ENCODE measurements at regions not wholly inside any gene's neighbourhood (a gene's known extent, or its start where the extent isn't known, plus 50 kb on each side); places are given as distances from the start of the nearest gene placed in this dataset.

DNA sequence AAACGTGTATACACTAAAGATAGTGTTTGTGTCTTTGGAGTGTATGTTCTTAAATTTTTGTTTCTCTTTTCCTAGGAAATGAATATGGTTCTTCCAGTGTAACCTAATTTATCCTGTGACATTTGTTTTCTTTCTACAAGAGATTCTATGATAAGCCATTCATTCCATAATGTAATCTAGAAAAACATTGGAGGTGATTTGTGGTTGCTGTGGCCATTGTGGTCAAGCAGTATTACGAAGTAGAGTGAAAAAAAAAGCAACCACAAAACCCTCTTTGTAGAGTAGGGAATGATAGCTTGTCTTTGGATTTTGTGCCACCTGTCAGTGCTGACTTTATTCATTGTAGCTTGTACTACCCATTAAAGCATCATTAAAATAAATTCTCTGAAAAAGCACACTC, 1209.6 kb downstream of the ZPLD1 start:
- DNase-seq (ENCODE audit: low read depth): no peak

DNA sequence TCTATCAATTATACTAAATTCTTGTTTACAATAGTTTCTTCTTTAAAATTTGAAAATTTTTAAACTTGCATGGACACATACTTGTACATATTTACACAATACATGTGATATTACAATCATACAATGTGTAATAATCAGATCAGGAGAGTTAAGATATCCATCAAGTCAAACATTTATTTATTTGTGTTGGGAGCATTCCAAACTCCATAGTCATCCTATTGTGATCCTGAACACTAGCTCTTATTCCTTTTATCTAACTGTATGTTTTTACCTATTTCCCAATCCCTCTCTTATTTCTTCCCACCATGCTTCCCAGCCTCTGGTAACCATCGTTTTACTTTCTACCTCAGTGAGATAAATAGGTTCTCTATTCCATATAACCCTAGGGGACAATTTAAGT, 1219.2 kb downstream of the ZPLD1 start:
- DNase-seq (ENCODE audit: low read depth): no peak

DNA sequence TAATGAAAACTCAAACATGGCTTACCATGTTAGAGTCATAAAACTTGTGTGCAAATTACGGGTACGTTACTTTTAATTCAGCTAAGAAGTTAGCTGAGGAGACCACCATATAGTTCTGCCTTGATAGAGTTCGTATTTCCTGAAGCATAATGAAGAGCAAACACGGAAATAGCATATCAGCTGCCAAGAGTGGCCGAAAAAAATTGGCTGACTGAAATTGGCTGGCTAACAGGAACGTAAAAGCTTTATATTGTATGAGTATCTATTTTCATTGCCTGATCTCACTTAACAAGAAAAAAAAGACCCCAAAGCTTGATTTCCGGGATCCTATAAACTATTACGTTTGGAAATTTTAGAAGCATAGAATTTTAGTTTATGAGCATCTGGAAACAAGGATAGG, 1222.9 kb downstream of the ZPLD1 start:
- no peak for DNase-seq (ENCODE audit: low read depth)

DNA sequence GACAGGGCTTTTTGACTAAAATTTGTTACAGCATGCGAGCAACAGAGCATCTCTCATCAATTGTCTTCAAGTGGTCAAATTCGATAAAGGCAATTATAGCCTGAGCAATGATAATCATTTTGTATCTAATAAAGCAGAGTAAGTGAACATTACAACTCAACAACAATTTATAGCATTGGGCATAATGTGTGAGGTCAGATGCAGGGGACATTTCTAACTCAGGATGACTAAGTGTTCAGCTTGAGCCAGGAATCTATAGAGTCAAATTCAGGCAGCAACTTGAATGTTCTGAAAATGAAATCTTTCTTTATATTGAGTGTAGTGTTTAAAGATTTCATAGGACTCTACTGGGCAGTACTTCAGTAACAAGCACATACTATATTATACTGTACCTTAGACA, 1226.0 kb downstream of the ZPLD1 start:
- no peak for DNase-seq (ENCODE audit: low read depth)

GRCh38 chr3:103662591-103662990, 1227.8 kb downstream of the ZPLD1 start:
- DNase-seq (ENCODE audit: low read depth): no peak

DNA sequence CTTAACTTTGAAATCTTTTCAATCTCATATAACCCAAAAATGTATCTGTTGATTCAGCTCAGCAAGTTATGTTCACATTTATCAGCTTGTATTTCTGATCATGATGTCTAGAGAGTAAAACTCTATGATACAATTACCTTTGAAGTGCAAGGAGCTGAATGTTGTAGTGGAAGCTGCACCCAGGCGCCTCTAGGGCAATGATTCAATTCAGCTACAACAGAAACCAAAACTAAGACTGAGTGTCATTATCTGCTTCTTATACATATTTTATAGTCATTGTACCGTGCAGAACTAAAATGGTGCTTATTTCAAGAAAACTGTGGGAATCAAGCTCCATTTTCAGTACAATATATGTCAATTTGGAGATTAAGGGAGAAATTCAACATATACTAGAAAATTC, 1237.5 kb downstream of the ZPLD1 start:
- no peak for DNase-seq (ENCODE audit: low read depth)

GRCh38 chr3:103684904-103685303, 1250.1 kb downstream of the ZPLD1 start:
- DNase-seq (ENCODE audit: low read depth): no peak

DNA sequence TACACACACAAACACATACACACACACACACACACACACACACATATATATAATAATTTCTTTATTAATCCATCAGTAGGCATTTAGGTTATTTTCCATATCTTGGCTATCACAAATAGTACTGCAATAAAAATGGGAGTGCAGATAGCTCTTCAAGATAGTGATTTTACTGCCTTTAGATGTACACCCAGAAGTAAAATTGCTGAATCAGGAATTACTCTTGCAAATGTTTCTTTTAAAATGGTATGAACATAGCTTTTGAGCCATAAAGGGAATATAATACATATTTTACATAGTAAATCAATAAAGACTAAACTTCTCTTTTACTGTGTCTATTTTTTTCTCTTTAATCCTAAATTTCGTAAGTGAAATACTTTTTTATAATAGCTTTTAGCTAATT, 1251.1 kb downstream of the ZPLD1 start:
- DNase-seq (ENCODE audit: low read depth): no peak

DNA sequence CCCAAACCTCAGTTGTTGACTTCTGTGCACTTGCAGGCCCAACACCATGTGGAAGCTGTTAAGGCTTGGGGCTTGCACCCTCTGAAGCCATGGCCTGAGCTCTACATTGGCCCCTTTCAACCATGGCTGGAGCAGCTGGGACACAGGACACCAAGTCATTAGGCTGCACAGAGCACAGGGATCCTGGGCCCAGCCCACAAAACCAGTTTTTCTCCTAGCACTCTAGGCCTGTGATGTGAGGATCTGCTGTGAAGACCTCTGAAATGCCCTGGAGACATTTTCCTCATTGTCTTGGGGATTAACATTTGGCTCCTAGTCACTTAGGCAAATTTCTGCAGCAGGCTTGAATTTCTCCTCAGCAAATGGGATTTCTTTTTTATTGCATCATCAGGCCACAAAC, 1255.7 kb downstream of the ZPLD1 start:
- no peak for DNase-seq (ENCODE audit: low read depth)

GRCh38 chr3:103693831-103694230, 1259.0 kb downstream of the ZPLD1 start:
- no peak for DNase-seq (ENCODE audit: low read depth)

GRCh38 chr3:103698646-103699045, 1263.8 kb downstream of the ZPLD1 start:
- DNase-seq (ENCODE audit: low read depth): no peak

DNA sequence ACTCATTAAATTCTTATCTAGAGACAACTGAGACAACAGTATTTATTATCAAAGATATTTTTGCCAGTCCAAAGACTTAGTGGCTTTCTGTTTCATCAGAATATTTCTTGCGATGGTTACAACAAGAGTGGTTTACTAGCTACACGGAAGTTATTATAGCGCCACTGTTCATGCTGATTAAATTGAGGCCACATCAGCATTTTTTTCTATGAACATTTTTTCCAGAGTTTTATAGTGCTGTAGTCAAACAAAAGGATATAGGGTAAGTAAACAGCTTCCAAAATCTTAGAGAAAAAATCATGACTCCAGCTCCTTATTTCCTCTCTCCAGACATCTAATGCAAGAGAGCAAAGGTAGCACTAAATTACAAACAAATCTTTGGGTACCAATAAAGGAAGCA, 1264.4 kb downstream of the ZPLD1 start:
- no peak for DNase-seq (ENCODE audit: low read depth)

- DNase-seq (ENCODE audit: low read depth): no peak
Observed at GRCh38 chr3:103705641-103706040, 1270.8 kb downstream of the ZPLD1 start.

DNA sequence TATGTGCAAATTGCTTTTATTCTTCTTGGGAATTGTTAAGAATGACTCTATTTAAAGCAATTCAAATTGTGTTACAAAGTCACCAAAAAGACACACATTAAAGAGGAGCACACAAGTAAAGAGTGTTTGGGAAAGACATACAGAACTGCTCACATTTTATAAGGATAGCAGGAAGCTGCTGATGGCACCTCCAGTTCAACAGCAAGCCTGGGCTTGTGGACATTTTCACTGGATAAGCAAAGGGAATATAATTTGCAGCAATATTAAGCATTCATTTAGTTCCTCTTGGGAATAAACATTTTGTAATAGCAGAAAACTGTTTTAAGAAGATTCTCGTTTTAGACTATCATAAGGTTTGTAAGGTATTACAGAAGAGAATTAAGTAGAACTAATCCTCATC, 1271.9 kb downstream of the ZPLD1 start:
- no peak for DNase-seq (ENCODE audit: low read depth)

DNA sequence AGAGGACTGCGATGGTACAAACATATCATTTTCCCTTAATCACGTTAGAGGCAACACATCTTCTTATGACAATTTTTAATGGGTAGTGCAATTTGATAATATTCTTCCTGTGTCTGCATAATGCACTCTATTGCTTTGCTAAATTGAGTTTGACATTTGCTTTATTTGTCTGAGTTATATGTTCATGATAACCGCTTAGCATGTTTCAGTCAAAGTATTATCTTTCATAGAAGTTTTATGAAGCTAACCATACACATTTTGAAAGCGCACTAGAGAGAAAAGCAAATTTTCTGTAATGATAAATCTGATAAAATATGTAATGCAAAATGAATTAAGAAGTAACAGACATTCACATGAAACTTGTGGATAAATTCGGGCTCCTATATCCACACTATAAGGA, 1276.9 kb downstream of the ZPLD1 start:
- DNase-seq (ENCODE audit: low read depth): no peak

GRCh38 chr3:103712320-103713008, 1277.6 kb downstream of the ZPLD1 start:
- DNase-seq (ENCODE audit: low read depth): no peak

DNA sequence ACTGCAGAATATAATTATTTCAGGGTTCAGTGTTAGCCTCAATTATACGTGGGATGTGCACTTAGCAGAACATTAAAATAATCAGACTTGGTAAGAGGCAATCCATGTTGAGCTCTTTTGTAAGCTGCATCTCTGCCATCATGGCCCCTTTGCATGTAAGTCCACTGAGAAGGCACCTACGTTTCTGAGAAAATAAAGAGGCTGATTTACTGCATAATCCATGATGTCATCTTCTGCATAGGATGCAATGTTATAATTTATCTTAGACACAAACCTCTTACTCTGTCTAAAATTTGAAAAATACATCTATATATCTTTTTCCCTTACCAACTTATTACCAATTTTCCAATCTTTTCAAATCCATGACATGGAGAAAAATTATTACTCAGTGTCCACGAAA, 1294.7 kb downstream of the ZPLD1 start:
- DNase-seq (ENCODE audit: low read depth): no peak

DNA sequence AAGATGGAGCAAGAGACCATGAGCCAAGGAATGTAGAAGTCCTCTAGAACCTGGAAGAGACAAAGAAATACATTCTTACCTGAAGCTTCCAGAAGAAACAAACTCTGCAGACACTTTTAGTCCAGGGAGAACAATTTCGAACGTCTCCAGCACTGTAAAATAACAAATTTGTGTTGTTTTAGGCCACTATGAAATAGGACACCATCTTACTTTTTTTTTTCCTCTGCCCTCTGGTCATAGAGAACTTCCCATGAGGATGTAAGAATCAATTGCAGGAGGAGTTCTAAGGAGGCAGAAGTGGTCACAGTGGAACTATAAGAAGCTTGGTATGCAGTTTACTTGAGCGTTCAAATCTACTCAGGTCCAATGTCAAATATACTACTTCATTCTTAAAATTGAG, 1295.9 kb downstream of the ZPLD1 start:
- DNase-seq (ENCODE audit: low read depth): no peak

DNA sequence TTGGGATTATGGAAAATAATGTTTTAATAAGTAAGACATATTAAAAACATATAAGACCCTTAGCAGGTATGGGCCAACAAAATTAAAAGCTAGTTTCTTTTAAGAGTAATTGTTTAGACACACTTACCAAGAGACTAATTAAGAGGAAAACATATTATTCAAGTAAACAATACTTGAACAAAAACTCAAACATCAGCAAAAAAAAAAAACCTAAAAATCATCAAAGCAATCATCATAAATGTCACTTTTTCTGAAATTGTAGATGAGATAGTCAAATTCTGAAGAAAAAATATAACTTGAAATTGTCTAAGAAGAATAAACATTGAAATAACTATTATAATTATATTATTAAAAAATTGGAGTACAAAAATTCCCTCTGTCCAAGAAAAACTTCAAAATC, 1318.2 kb downstream of the ZPLD1 start:
- DNase-seq (ENCODE audit: low read depth): no peak

- DNase-seq (ENCODE audit: low read depth): no peak
Observed at GRCh38 chr3:103767635-103768034, 1332.8 kb downstream of the ZPLD1 start.

DNA sequence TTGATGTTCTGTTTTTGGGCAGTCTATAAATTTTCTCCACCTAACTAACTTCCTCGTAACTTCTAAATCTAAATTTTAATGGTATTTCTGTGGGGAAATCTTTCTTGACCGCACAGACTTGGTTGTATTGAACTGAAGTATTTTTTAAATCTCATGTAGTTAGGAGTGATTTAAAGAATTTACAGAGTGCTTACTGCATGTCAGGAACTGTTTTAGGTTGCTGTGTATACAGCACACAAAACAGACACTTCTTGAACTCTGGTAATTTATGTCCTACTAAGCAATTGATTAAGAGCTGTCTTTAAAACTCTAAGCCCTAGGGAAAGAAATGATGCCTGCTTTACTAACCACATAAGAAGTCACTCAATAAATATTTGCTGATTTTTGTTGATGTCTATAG, 1350.2 kb downstream of the ZPLD1 start:
- no peak for DNase-seq (ENCODE audit: low read depth)

DNA sequence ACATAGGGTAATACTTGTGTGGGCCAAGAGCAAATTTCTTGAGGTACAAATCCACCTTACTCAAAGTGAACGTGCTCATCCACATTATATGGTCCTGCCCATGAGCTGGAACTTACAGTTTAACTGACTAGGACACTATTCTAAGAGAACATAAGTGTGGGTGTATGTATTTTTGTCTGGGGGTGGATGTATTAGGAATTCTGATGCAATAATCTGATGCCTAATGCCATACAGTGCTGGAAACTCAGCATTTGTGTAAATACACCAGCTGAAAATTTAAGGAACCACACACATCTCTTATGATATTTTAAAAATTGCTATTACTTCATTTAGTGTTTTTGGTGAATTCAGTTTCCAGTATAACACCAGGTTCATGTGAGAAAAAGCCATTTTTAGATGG, 1350.7 kb downstream of the ZPLD1 start:
- DNase-seq (ENCODE audit: low read depth): no peak

DNA sequence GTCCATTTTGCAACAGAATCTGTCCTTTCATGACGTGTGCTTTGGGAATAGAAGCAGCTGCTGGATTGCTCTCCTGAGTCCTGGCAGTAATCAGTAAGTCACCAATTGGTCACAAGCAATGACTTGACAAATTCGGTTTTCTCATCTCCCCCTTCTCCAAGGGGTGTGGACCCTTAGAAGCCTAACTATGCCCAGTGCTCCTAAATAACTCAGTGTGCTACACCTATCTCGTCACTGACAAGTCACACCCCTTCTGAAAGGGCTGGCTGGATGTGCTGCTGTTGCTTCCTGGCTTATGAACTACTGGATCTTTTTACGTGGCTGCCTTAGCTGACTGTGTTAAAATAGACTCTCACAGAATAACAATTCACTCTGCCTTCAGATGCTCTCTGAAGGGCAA, 1351.5 kb downstream of the ZPLD1 start:
- no peak for DNase-seq (ENCODE audit: low read depth)

- DNase-seq (ENCODE audit: low read depth): no peak
Observed at GRCh38 chr3:103787164-103787871, 1352.5 kb downstream of the ZPLD1 start.

All from stimulated activated CD8-positive, alpha-beta memory T cell treated with anti-CD3 and anti-CD28 coated beads, Interleukin-15, amount 100 ng/mL, for 1 hour (primary cell).